Activated naive CD4-positive, alpha-beta T cell treated with anti-CD3 and anti-CD28 coated beads, Interleukin-2, amount 50 U/mL, for 72 hours (primary cell): ENCODE measurements at regions not wholly inside any gene's neighbourhood (a gene's known extent, or its start where the extent isn't known, plus 50 kb on each side); places are given as distances from the start of the nearest gene placed in this dataset.

Experiments
- ATAC-seq, 2 donors: fragments of 150-1000 bp; cut with Tn5 transposase; 2 replicates each; pipeline ENCODE4 v1.10.0; 2021; ENCODE audit warnings: mild to moderate bottlenecking in 2 of 2, moderate library complexity in 2 of 2
- DNase-seq, 2 donors: peaks; one replicate each; pipeline ENCODE4 v3.0.0; 2021 to 2022; ENCODE audit warnings: low spot score in 2 of 2
- H3K27ac Mint-ChIP-seq, 2 donors: one replicate each; pipeline ENCODE4 v1.8.0; 2022; ENCODE audit warnings: mild to moderate bottlenecking in 2 of 2, mixed read lengths in 2 of 2
- H3K36me3 Mint-ChIP-seq, 2 donors: one replicate each; pipeline ENCODE4 v1.8.0; 2022; ENCODE audit warnings: mixed read lengths in 2 of 2
- H3K9me3 Mint-ChIP-seq, 2 donors: one replicate each; pipeline ENCODE4 v1.8.0; 2022; ENCODE audit warnings: mixed read lengths in 2 of 2

DNA sequence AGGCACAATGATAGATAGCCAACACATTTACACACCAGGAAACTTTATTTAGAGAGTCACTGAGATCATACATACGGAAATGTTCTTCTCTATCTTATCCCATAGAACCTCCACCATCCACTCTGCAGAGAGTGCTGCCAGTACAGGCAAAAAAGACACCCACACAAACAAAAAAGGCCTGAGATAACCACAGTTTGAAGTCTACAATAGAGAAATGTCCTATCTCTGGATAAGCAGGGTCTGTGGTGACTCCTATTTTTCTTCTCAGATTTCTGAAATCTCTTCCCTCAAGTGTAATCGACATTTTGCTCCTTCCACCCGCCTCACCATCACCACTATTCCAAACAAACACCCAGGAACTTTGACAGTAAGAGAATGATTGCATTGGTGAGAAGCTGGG lies 413.9 kb upstream of the NR2F2 start:
- DNase-seq, result no peak
- H3K9me3 Mint-ChIP-seq, result no peaks in the 10 kb centered on the region
- no peaks in the 10 kb centered on the region for H3K36me3 Mint-ChIP-seq
- no peak for ATAC-seq
- H3K27ac Mint-ChIP-seq, result no peak overlapping the region

DNA sequence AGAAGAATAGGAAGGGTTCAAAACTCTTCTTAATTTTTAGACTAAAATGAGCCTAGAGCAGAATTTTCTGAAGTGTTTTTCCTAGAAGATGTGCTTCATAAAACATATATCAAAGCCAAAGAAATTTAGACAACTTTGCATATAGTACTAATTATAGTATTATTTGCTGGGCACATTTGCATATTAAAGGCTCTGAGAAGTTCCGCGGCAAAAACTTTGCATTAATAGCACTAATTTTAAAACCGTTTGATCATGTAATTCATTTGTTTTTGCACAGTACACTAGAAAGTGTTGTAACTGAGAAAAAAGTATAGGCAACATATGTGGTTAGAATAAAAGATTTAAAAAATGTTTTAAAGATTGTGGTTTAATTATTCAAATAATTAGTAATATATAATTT lies 412.0 kb upstream of the NR2F2 start:
- H3K36me3 Mint-ChIP-seq, result no peaks in the 10 kb centered on the region
- no peak for ATAC-seq
- no peak overlapping the region for H3K27ac Mint-ChIP-seq
- no peaks in the 10 kb centered on the region for H3K9me3 Mint-ChIP-seq
- no peak for DNase-seq

GRCh38 chr15:95919460-95919859 lies 411.0 kb upstream of the NR2F2 start:
- H3K36me3 Mint-ChIP-seq, result no peaks in the 10 kb centered on the region
- DNase-seq (no peak), ATAC-seq (no peak)
- H3K9me3 Mint-ChIP-seq, result no peaks in the 10 kb centered on the region
- H3K27ac Mint-ChIP-seq, result no peak overlapping the region

DNA sequence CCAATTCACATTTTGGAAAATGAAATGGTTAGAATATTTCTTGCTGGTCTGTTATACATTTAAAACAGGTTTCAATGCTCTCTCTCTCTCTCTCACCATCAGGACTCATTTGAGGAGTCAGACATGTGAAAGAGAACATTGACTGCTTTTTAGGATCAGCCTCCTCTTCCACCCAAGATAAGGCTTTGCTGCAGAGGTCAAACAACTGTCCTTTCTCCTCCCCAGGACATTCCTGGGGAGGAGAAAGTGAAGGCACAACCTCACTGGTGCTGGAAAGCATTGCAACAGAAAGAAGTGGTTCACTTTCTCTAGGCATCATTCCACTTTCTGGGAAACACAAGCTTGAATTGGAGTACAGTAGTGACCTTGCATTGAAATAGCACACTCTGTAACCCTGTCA lies 409.1 kb upstream of the NR2F2 start:
- no peak for DNase-seq
- H3K27ac Mint-ChIP-seq, result no peak overlapping the region
- ATAC-seq, result no peak
- H3K9me3 Mint-ChIP-seq, result no peaks in the 10 kb centered on the region
- H3K36me3 Mint-ChIP-seq, result no peaks in the 10 kb centered on the region

- ATAC-seq, result no peak
- no peak for DNase-seq
- no peaks in the 10 kb centered on the region for H3K36me3 Mint-ChIP-seq
- H3K27ac Mint-ChIP-seq, result no peak overlapping the region
- H3K9me3 Mint-ChIP-seq, result no peaks in the 10 kb centered on the region
Observed at GRCh38 chr15:95922431-95922830, 408.1 kb upstream of the NR2F2 start.

DNA sequence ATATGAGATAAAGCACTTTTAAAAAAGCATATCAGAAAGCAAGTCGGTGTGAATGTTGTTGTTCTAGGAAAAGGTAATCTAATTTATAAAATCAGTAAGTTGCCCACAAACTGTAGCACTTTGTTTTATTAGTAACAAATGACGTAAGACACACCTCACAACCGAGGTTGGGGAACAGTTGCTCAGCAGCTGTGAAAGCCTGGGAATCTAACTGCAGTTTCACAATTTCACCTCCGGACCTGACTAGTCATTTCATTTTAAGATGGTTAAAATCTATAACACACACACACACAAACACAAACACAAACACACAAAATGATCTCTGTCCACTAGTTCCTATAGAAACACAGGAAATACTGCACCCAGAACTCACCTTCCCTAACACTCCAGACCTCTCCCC lies 406.7 kb upstream of the NR2F2 start:
- Mint-ChIP-seq H3K27ac (no peak overlapping the region), H3K36me3 (no peaks in the 10 kb centered on the region), H3K9me3 (no peaks in the 10 kb centered on the region)
- DNase-seq, result no peak
- no peak for ATAC-seq

DNA sequence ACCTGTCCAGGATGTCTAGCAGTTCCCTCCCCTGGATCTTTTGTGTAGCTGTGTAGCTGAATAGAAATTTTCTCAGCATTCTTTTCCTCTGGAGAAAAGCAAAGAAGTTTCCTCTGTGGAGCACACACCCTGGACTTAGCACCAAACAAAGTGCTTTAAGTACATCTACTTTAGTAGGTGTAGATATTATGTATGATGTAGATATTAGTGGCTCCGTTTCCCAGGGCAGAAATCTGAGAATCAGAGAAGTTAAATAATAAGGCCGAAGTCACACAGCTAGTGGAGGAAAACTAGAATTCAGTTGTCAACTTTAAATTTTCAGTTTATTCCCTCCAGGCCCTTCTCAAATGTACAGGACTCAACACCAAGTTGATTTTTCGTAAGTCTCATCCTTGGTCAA lies 401.7 kb upstream of the NR2F2 start:
- Mint-ChIP-seq H3K9me3 (no peaks in the 10 kb centered on the region), H3K27ac (no peak overlapping the region), H3K36me3 (no peaks in the 10 kb centered on the region)
- ATAC-seq (no peak), DNase-seq (no peak)

GRCh38 chr15:95929232-95929846 lies 401.2 kb upstream of the NR2F2 start:
- no peak for ATAC-seq
- Mint-ChIP-seq H3K9me3 (peaks cover 0 to 2% of the 10 kb centered on the region in 2 donors), H3K36me3 (no peaks in the 10 kb centered on the region), H3K27ac (no peak overlapping the region)
- DNase-seq, result no peak

- no peak for DNase-seq
- H3K9me3 Mint-ChIP-seq, result peaks cover 0 to 4% of the 10 kb centered on the region in 2 donors
- ATAC-seq, result no peak
- no peaks in the 10 kb centered on the region for H3K36me3 Mint-ChIP-seq
- no peak overlapping the region for H3K27ac Mint-ChIP-seq
Observed at GRCh38 chr15:95930659-95931375, 399.7 kb upstream of the NR2F2 start.

GRCh38 chr15:95931619-95932018 lies 398.9 kb upstream of the NR2F2 start:
- no peak for DNase-seq
- ATAC-seq, result no peak
- no peaks in the 10 kb centered on the region for H3K36me3 Mint-ChIP-seq
- no peak overlapping the region for H3K27ac Mint-ChIP-seq
- H3K9me3 Mint-ChIP-seq, result peaks cover 0 to 4% of the 10 kb centered on the region in 2 donors

- Mint-ChIP-seq H3K9me3 (peaks cover 0 to 4% of the 10 kb centered on the region in 2 donors), H3K27ac (no peak overlapping the region), H3K36me3 (no peaks in the 10 kb centered on the region)
- ATAC-seq (no peak), DNase-seq (no peak)
Observed at GRCh38 chr15:95932141-95932540, 398.4 kb upstream of the NR2F2 start.

DNA sequence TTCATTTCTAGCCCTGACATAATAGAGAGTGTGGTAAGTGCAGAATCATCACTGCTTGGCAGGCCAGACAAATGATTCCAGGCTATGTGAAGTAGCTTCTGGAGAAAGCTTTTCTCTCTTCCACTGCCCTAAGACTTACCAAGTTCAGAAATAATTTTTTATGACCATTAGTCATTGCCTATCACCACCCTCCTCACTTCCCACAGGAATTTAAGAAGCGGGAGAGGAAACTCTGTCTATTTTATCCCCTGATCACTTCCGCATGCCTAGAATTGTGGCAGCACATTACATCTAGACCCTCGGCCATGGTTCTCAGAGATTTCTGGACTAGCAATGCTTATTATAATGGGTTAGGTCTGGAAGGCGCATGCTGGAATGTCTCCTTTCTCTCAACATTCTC lies 397.8 kb upstream of the NR2F2 start:
- peaks cover 0 to 4% of the 10 kb centered on the region in 2 donors for H3K9me3 Mint-ChIP-seq
- no peak for ATAC-seq
- DNase-seq, result no peak
- H3K27ac Mint-ChIP-seq, result no peak overlapping the region
- H3K36me3 Mint-ChIP-seq, result no peaks in the 10 kb centered on the region

DNA sequence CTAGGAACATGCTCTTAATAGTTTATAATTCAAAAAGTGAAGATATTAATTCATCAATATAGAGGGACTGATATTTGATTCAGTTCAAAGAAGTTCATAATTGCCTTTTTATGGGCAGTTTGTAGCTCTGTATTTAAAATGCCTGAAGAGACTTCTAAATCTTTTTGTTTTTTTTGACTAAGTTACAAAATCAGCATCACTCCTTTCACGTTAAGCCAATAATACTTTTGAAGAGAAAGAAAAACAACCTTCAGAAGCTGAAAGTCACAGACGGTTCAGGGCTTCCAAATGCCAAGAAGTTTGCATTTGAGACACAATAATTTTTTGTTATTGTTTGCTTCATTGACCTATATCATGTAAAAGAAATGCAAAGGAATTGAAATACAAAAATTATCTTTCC lies 394.6 kb upstream of the NR2F2 start:
- Mint-ChIP-seq H3K36me3 (no peaks in the 10 kb centered on the region), H3K27ac (no peak overlapping the region), H3K9me3 (peaks cover 3 to 4% of the 10 kb centered on the region in 2 donors)
- DNase-seq, result no peak
- no peak for ATAC-seq

- DNase-seq (no peak), ATAC-seq (no peak)
- Mint-ChIP-seq H3K27ac (no peak overlapping the region), H3K9me3 (peaks cover 3 to 4% of the 10 kb centered on the region in 2 donors), H3K36me3 (no peaks in the 10 kb centered on the region)
Observed at GRCh38 chr15:95937128-95937528, 393.4 kb upstream of the NR2F2 start.

- no peak overlapping the region for H3K27ac Mint-ChIP-seq
- no peak for ATAC-seq
- peaks cover 0 to 4% of the 10 kb centered on the region in 2 donors for H3K36me3 Mint-ChIP-seq
- no peak for DNase-seq
- H3K9me3 Mint-ChIP-seq, result peaks cover 3 to 4% of the 10 kb centered on the region in 2 donors
Observed at GRCh38 chr15:95940431-95940985, 390.0 kb upstream of the NR2F2 start.

DNA sequence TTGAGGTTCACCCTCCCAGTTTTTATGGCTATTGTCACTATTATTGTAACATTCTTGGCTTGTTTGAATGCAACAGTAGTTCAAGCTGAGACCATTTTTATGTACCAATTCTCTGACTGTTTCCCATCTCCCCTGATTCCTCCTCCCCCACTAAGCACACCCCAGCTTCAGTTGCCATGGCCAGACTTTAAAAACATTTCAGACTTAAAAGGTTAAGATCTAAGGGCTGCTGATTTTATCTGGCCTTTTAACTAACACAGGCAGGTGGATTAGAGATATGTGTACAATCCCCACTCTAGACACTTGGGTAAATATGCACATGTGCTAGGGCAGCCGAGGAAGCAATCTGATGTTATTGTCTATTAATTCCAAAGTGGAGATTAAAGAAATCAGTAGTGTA lies 386.3 kb upstream of the NR2F2 start:
- H3K27ac Mint-ChIP-seq, result no peak overlapping the region
- H3K36me3 Mint-ChIP-seq, result peaks cover 0 to 7% of the 10 kb centered on the region in 2 donors
- peaks cover 3 to 4% of the 10 kb centered on the region in 2 donors for H3K9me3 Mint-ChIP-seq
- ATAC-seq (no peak), DNase-seq (no peak)

DNA sequence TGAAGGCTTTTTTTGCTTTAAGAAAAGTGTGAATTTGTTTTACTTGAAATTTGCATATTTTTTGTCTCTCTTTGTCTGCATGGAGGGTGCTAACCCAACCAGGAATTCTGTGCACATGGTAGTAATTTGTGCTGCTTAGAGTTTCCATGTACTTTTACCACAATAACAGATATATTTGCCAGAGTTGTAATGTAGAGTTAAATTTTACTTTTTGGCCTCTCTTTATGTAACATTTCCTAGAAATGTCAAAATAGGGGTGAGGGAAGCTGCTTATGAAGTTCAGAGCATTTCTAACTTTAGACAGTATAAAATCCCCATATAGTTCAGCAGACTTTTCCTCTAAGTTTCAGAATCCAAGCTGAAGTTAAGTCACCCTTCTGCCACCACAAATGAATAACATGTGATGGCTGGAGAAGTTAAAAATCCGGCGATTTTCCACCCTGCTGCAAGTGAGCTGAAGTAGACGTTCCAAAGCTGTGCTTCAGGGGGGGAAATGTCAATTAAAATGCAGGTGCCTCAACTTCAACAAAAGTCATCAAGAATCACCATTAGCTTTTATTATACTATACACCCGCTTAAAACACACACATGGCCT lies 385.7 kb upstream of the NR2F2 start:
- Mint-ChIP-seq H3K36me3 (peaks cover 0 to 7% of the 10 kb centered on the region in 2 donors), H3K27ac (no peak overlapping the region), H3K9me3 (peaks cover 3 to 4% of the 10 kb centered on the region in 2 donors)
- no peak for DNase-seq
- ATAC-seq, result no peak
